Right forelimb (tissue), 1 donor: ENCODE measurements at regions not wholly inside any gene's neighbourhood (a gene's known extent, or its start where the extent isn't known, plus 50 kb on each side); places are given as distances from the start of the nearest gene placed in this dataset.

Experiments
- DNase-seq: peaks from one replicate; pipeline ENCODE4 v3.0.0-alpha.2; 2018

- DNase-seq, result no peak
Observed at GRCh38 chr11:28569106-28569505, 460.9 kb downstream of the METTL15 start.

GRCh38 chr11:28566339-28567089, 458.3 kb downstream of the METTL15 start:
- DNase-seq, result peak; percentile 60

GRCh38 chr11:28559492-28559891, 451.3 kb downstream of the METTL15 start:
- DNase-seq, result no peak

GRCh38 chr11:28547321-28547741, 439.1 kb downstream of the METTL15 start:
- DNase-seq, result no peak

- no peak for DNase-seq
Observed at GRCh38 chr11:28545536-28545935, 437.3 kb downstream of the METTL15 start.

- no peak for DNase-seq
Observed at GRCh38 chr11:28542561-28542960, 434.4 kb downstream of the METTL15 start.

GRCh38 chr11:28539239-28540030, 431.2 kb downstream of the METTL15 start:
- no peak for DNase-seq

GRCh38 chr11:28537822-28538221, 429.6 kb downstream of the METTL15 start:
- DNase-seq, result no peak

- DNase-seq, result no peak
Observed at GRCh38 chr11:28536504-28537267, 428.5 kb downstream of the METTL15 start.

GRCh38 chr11:28535677-28536076, 427.5 kb downstream of the METTL15 start:
- DNase-seq, result no peak

GRCh38 chr11:28529540-28530410, 421.6 kb downstream of the METTL15 start:
- no peak for DNase-seq

- DNase-seq, result no peak
Observed at GRCh38 chr11:28529046-28529445, 420.9 kb downstream of the METTL15 start.

- no peak for DNase-seq
Observed at GRCh38 chr11:28528217-28528616, 420.0 kb downstream of the METTL15 start.

- DNase-seq, result no peak
Observed at GRCh38 chr11:28526406-28526751, 418.2 kb downstream of the METTL15 start.

- no peak for DNase-seq
Observed at GRCh38 chr11:28525636-28526405, 417.6 kb downstream of the METTL15 start.

GRCh38 chr11:28524098-28524497, 415.9 kb downstream of the METTL15 start:
- no peak for DNase-seq

GRCh38 chr11:28521075-28521474, 412.9 kb downstream of the METTL15 start:
- no peak for DNase-seq

- DNase-seq, result no peak
Observed at GRCh38 chr11:28520291-28520690, 412.1 kb downstream of the METTL15 start.

- no peak for DNase-seq
Observed at GRCh38 chr11:28518825-28519224, 410.6 kb downstream of the METTL15 start.

- DNase-seq, result no peak
Observed at GRCh38 chr11:28517621-28518020, 409.4 kb downstream of the METTL15 start.

GRCh38 chr11:28514391-28514790, 406.2 kb downstream of the METTL15 start:
- no peak for DNase-seq
